ENCODE measurements at regions not wholly inside any gene's neighbourhood (a gene's known extent, or its start where the extent isn't known, plus 50 kb on each side); places are given as distances from the start of the nearest gene placed in this dataset.

- ATAC-seq (no peak), DNase-seq (ENCODE audit: low spot score) (no peak)
- intact Hi-C loops (cut with DNase I): no loop called here
Measured at GRCh38 chr18:2376707-2377106, 194.6 kb downstream of the METTL4 start.

GRCh38 chr18:2380101-2380500 is 191.2 kb downstream of the METTL4 start:
- ATAC-seq: no peak
- intact Hi-C loops (cut with DNase I): no loop called here
- DNase-seq (ENCODE audit: low spot score): no peak

- no peak for DNase-seq (ENCODE audit: low spot score)
- no peak for ATAC-seq
- intact Hi-C loops (cut with DNase I): no loop called here
Measured at GRCh38 chr18:2381539-2381938, 189.8 kb downstream of the METTL4 start.

- ATAC-seq (no peak), DNase-seq (ENCODE audit: low spot score) (no peak)
- intact Hi-C loops (cut with DNase I): no loop called here
Measured at GRCh38 chr18:2387588-2387987, 183.7 kb downstream of the METTL4 start.

GRCh38 chr18:2390158-2390557 is 181.1 kb downstream of the METTL4 start:
- ATAC-seq: no peak
- intact Hi-C loops (cut with DNase I): no loop called here
- DNase-seq (ENCODE audit: low spot score): no peak

- no peak for DNase-seq (ENCODE audit: low spot score)
- no peak for ATAC-seq
- intact Hi-C loops (cut with DNase I): no loop called here
Measured at GRCh38 chr18:2391470-2391869, 179.8 kb downstream of the METTL4 start.

GRCh38 chr18:2392446-2392845 is 178.9 kb downstream of the METTL4 start:
- DNase-seq (ENCODE audit: low spot score) (no peak), ATAC-seq (no peak)
- intact Hi-C loops (cut with DNase I): no loop called here

GRCh38 chr18:2394684-2395083 is 176.6 kb downstream of the METTL4 start:
- DNase-seq (ENCODE audit: low spot score) (no peak), ATAC-seq (no peak)
- intact Hi-C loops (cut with DNase I): no loop called here

GRCh38 chr18:2395427-2396161 is 175.7 kb downstream of the METTL4 start:
- DNase-seq (ENCODE audit: low spot score): no peak
- intact Hi-C loops (cut with DNase I): no loop called here
- no peak for ATAC-seq

GRCh38 chr18:2396162-2396505 is 175.2 kb downstream of the METTL4 start:
- intact Hi-C loops (cut with DNase I): no loop called here
- no peak for ATAC-seq

GRCh38 chr18:2400701-2401196 is 170.6 kb downstream of the METTL4 start:
- no peak for ATAC-seq
- DNase-seq (ENCODE audit: low spot score): no peak
- intact Hi-C loops (cut with DNase I): no loop called here

More at GRCh38 chr18:2396162-2396505, 175.2 kb downstream of the METTL4 start:
- no peak for DNase-seq (ENCODE audit: low spot score)

- intact Hi-C loops (cut with DNase I): no loop called here
- ATAC-seq: no peak
- no peak for DNase-seq (ENCODE audit: low spot score)
Measured at GRCh38 chr18:2402084-2402483, 169.2 kb downstream of the METTL4 start.

- DNase-seq (ENCODE audit: low spot score): no peak
- no peak for ATAC-seq
- intact Hi-C loops (cut with DNase I): loop anchor here (5.0 kb wide), 1 partner anchor 946 kb away; no protein-coding TSS in a partner anchor
Measured at GRCh38 chr18:2406544-2406943, 164.8 kb downstream of the METTL4 start.

- intact Hi-C loops (cut with DNase I): loop anchor here (5.0 kb wide), 1 partner anchor 944 kb away; no protein-coding TSS in a partner anchor
- no peak for ATAC-seq
Measured at GRCh38 chr18:2407961-2408360, 163.3 kb downstream of the METTL4 start.

GRCh38 chr18:2409906-2410305 is 161.4 kb downstream of the METTL4 start:
- no peak for DNase-seq (ENCODE audit: low spot score)
- ATAC-seq: no peak
- intact Hi-C loops (cut with DNase I): loop anchor here (5.0 kb wide), 1 partner anchor 942 kb away; no protein-coding TSS in a partner anchor

More at GRCh38 chr18:2407961-2408360, 163.3 kb downstream of the METTL4 start:
- no peak for DNase-seq (ENCODE audit: low spot score)

GRCh38 chr18:2410688-2411087 is 160.6 kb downstream of the METTL4 start:
- no peak for ATAC-seq
- intact Hi-C loops (cut with DNase I): no loop called here
- no peak for DNase-seq (ENCODE audit: low spot score)

- ATAC-seq (no peak), DNase-seq (ENCODE audit: low spot score) (no peak)
- intact Hi-C loops (cut with DNase I): no loop called here
Measured at GRCh38 chr18:2411381-2411960, 159.8 kb downstream of the METTL4 start.

GRCh38 chr18:2412281-2412680 is 159.0 kb downstream of the METTL4 start:
- DNase-seq (ENCODE audit: low spot score) (no peak), ATAC-seq (no peak)
- intact Hi-C loops (cut with DNase I): no loop called here

- intact Hi-C loops (cut with DNase I): no loop called here
- DNase-seq (ENCODE audit: low spot score): no peak
- no peak for ATAC-seq
Measured at GRCh38 chr18:2412996-2413751, 158.1 kb downstream of the METTL4 start.

- DNase-seq (ENCODE audit: low spot score) (no peak), ATAC-seq (no peak)
- intact Hi-C loops (cut with DNase I): no loop called here
Measured at GRCh38 chr18:2414235-2414634, 157.1 kb downstream of the METTL4 start.
